Suprapubic skin (tissue), 4 donors: ENCODE measurements at regions not wholly inside any gene's neighbourhood (a gene's known extent, or its start where the extent isn't known, plus 50 kb on each side); places are given as distances from the start of the nearest gene placed in this dataset.

ENCODE experiments used
- DNase-seq, 2 donors: peaks; one replicate each; pipeline ENCODE4 v3.0.0-alpha.2; 2019; ENCODE audit warnings: low spot score in 2 of 2
- H3K27ac ChIP-seq: fragments of 200-600 bp; sonication (generic); one replicate; pipeline ENCODE4 v1.5.1; 2019
- H3K27me3 ChIP-seq: fragments of 200-600 bp; sonication (generic); one replicate; pipeline ENCODE4 v1.5.1; 2019
- H3K36me3 ChIP-seq: fragments of 200-600 bp; sonication (generic); one replicate; pipeline ENCODE4 v1.5.1; 2019
- H3K4me1 ChIP-seq: fragments of 200-600 bp; sonication (generic); one replicate; pipeline ENCODE4 v1.5.1; 2019
- H3K4me3 ChIP-seq: fragments of 200-600 bp; sonication (generic); one replicate; pipeline ENCODE4 v1.5.1; 2019; ENCODE audit warnings: mild to moderate bottlenecking
- H3K9me3 ChIP-seq: fragments of 200-600 bp; sonication (generic); one replicate; pipeline ENCODE4 v1.5.1; 2019
- CTCF ChIP-seq, 2 donors: fragments of 200-600 bp in 1 of 2; fragments of 450-650 bp in 1 of 2; sonication (generic) in 1 of 2; IDR thresholded peaks; one replicate each; pipeline ENCODE4 v1.5.1; 2016 to 2019; ENCODE audit warnings: antibody characterized with exemption in 2 of 2, mild to moderate bottlenecking in 1 of 2, moderate library complexity in 1 of 2
- EP300 ChIP-seq: sonication (generic); formaldehyde crosslinking; IDR thresholded peaks from one replicate; pipeline ENCODE4 v1.6.1; 2017; ENCODE audit warnings: antibody characterized with exemption
- POLR2A ChIP-seq, 2 donors: fragments of 450-650 bp; IDR thresholded peaks; one replicate each; pipeline ENCODE4 v1.6.1; 2017; ENCODE audit warnings: antibody characterized with exemption in 2 of 2, mild to moderate bottlenecking in 2 of 2, moderate library complexity in 2 of 2
- POLR2AphosphoS5 ChIP-seq, 3 donors: sonication (generic); formaldehyde crosslinking; IDR thresholded peaks; one replicate each; pipeline ENCODE4 v1.6.1; 2017; ENCODE audit warnings: antibody characterized with exemption in 3 of 3
- WGBS: methylation state at CpG from one replicate; pipeline ENCODE4 v1.1.5; 2018; 5-methylcytosine and 5-hydroxymethylcytosine counted together

GRCh38 chrX:27404366-27404765 lies 58.8 kb downstream of the PPP4R3C start:
- Histone ChIP-seq H3K4me1 (no peaks in the 10 kb centered on the region), H3K27me3 (no peaks in the 10 kb centered on the region), H3K36me3 (no peaks in the 10 kb centered on the region), H3K9me3 (no peaks in the 10 kb centered on the region), H3K27ac (no peak overlapping the region), H3K4me3 (no peak overlapping the region)
- DNase-seq = no peak
- TF ChIP-seq EP300 = no peak
- no peak for TF ChIP-seq POLR2A (IDR thresholded peaks at IDR 0.05)
- TF ChIP-seq POLR2AphosphoS5 (IDR thresholded peaks at IDR 0.05) = no peak
- TF ChIP-seq CTCF (IDR thresholded peaks at IDR 0.05) = no peak
- WGBS = 55% methylated on average over 5 of the region's 5 CpGs

DNA sequence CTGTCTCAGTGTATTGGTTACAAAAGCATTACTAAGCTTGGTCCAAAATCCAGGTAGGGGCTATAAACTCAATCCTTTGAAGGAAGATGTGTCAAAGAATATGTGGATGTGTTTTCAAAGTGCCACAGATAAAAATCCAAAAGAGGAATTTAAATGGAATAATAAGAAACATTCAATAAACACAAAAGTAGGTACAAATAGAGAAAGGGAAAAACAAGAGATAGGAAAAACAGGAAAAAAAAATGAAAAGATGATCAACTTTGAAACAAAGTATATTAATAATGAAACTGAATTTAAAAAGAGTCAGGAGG lies 64.0 kb downstream of the PPP4R3C start:
- no peaks in the 10 kb centered on the region for H3K27me3 ChIP-seq
- no peaks in the 10 kb centered on the region for H3K36me3 ChIP-seq
- H3K4me1 ChIP-seq = no peaks in the 10 kb centered on the region
- TF ChIP-seq POLR2AphosphoS5 (IDR thresholded peaks at IDR 0.05) (no peak), POLR2A (IDR thresholded peaks at IDR 0.05) (no peak)
- DNase-seq = no peak
- no peaks in the 10 kb centered on the region for H3K9me3 ChIP-seq
- no peak overlapping the region for H3K27ac ChIP-seq
- H3K4me3 ChIP-seq = no peak overlapping the region

- no peak for DNase-seq
Observed at GRCh38 chrX:27391623-27392022, 71.5 kb downstream of the PPP4R3C start.

DNA sequence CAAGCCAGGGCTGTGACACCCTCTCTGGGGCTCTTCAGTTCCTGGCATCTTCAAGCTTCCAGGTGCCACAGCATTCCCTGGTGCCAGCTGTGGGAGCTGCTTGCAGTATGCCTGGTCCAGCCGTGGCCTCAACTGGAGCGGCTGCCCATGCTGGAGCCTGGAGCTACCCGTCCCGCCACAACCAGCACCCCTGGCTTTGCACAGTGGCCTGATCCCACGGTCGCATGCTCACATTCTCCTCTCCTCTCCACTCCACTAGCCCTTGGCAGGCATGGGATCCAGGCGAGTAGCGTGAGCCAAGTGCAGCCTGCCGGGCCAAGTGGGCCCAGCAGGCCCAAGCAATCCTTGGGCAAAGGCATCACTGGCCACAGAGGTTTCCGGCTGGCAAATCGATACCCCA lies 81.7 kb downstream of the PPP4R3C start:
- no peak for DNase-seq
- Histone ChIP-seq H3K36me3 (no peaks in the 10 kb centered on the region), H3K9me3 (no peaks in the 10 kb centered on the region), H3K4me1 (no peaks in the 10 kb centered on the region), H3K27me3 (no peaks in the 10 kb centered on the region), H3K4me3 (no peak overlapping the region), H3K27ac (no peak overlapping the region)
- TF ChIP-seq CTCF (IDR thresholded peaks at IDR 0.05) (no peak), EP300 (no peak), POLR2AphosphoS5 (IDR thresholded peaks at IDR 0.05) (no peak), POLR2A (IDR thresholded peaks at IDR 0.05) (no peak)
- WGBS = 89% methylated on average over 11 of the region's 11 CpGs

More at GRCh38 chrX:27391623-27392022, 71.5 kb downstream of the PPP4R3C start:
- Histone ChIP-seq H3K36me3 (no peaks in the 10 kb centered on the region), H3K4me3 (no peak overlapping the region), H3K27me3 (no peaks in the 10 kb centered on the region), H3K9me3 (no peaks in the 10 kb centered on the region), H3K27ac (no peak overlapping the region), H3K4me1 (no peaks in the 10 kb centered on the region)
- 75% methylated on average over 4 of the region's 4 CpGs for WGBS
- no peak for TF ChIP-seq CTCF (IDR thresholded peaks at IDR 0.05)
- TF ChIP-seq POLR2A (IDR thresholded peaks at IDR 0.05) = no peak
- no peak for TF ChIP-seq EP300

DNA sequence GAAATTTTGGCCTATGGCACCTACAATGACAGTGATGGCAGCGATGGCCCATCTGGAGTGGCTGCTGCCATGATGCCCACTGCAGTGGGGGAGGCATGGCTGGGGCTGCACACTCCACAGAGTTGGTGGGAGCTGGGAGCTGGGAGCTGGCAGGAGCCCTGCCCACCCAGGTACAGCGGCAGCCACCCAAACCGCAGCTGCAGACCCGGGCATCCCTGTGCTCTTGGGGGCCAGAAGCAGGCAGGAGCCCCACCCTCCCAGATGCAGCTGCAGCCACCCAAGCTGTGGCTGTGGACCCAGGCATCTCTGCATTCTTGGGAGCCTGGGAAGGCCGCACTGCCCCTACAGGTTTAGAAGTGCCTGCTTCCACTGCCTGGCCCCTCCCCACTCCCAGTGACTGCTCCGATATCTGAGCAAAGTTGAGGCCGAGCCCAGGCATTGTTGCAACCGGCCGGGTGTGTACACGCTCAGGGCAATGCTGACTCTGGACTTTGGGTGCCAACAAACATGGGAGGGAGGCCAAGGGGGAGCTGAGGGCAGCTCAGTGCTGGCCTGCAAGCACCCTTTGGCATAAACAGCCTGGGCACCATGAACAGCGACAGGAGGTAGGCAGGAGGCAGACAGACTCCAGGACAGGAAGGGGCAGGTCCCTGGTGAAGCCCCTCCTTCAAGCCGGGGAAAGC lies 82.8 kb downstream of the PPP4R3C start:
- no peak overlapping the region for H3K27ac ChIP-seq
- no peak overlapping the region for H3K4me3 ChIP-seq
- H3K9me3 ChIP-seq = no peaks in the 10 kb centered on the region
- no peaks in the 10 kb centered on the region for H3K4me1 ChIP-seq
- no peaks in the 10 kb centered on the region for H3K27me3 ChIP-seq
- TF ChIP-seq POLR2A (IDR thresholded peaks at IDR 0.05) = no peak
- TF ChIP-seq EP300 = no peak
- TF ChIP-seq CTCF (IDR thresholded peaks at IDR 0.05) = no peak
- no peak for TF ChIP-seq POLR2AphosphoS5 (IDR thresholded peaks at IDR 0.05)
- no peak for DNase-seq
- no peaks in the 10 kb centered on the region for H3K36me3 ChIP-seq
- WGBS = 94% methylated on average over 10 of the region's 12 CpGs

GRCh38 chrX:27354021-27354420 lies 109.1 kb downstream of the PPP4R3C start:
- H3K4me1 ChIP-seq = no peaks in the 10 kb centered on the region
- H3K4me3 ChIP-seq = no peak overlapping the region
- TF ChIP-seq CTCF (IDR thresholded peaks at IDR 0.05) (no peak), POLR2AphosphoS5 (IDR thresholded peaks at IDR 0.05) (no peak), POLR2A (IDR thresholded peaks at IDR 0.05) (no peak), EP300 (no peak)
- H3K9me3 ChIP-seq = no peaks in the 10 kb centered on the region
- no peaks in the 10 kb centered on the region for H3K36me3 ChIP-seq
- no peak overlapping the region for H3K27ac ChIP-seq
- DNase-seq = no peak
- H3K27me3 ChIP-seq = no peaks in the 10 kb centered on the region
- WGBS = 60% methylated on average over 3 of the region's 3 CpGs
